ENCODE measurements at regions not wholly inside any gene's neighbourhood (a gene's known extent, or its start where the extent isn't known, plus 50 kb on each side); places are given as distances from the start of the nearest gene placed in this dataset.

DNA sequence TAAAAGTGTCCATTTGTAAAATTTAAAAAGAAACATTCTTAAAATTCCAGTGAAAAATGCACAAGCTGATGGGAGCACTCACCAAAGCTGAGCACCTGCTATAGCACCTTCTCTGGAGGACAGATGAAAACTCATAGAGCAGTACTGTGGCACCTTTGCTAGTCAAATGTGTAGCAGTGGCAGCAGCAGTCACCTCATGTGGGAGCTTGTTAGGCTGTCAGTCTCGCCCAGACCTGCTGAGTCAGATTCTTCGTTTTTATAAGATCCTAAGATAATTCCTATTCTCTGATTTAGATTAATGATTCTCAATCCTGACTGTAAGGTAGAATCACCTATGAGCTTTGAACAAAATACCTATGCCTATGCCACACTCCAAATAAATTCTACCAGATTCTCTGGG is 325.8 kb downstream of the RPL10L start:
- no peak overlapping the region for H3K4me3 ChIP-seq (ENCODE audit: low read depth, low read length)
- DNase-seq (ENCODE audit: low read depth) = no peak
- in situ Hi-C loops (cut with HindIII; ENCODE audit: low sequenced_read_pairs) = no loop called here
- TF ChIP-seq, protein P1, sequence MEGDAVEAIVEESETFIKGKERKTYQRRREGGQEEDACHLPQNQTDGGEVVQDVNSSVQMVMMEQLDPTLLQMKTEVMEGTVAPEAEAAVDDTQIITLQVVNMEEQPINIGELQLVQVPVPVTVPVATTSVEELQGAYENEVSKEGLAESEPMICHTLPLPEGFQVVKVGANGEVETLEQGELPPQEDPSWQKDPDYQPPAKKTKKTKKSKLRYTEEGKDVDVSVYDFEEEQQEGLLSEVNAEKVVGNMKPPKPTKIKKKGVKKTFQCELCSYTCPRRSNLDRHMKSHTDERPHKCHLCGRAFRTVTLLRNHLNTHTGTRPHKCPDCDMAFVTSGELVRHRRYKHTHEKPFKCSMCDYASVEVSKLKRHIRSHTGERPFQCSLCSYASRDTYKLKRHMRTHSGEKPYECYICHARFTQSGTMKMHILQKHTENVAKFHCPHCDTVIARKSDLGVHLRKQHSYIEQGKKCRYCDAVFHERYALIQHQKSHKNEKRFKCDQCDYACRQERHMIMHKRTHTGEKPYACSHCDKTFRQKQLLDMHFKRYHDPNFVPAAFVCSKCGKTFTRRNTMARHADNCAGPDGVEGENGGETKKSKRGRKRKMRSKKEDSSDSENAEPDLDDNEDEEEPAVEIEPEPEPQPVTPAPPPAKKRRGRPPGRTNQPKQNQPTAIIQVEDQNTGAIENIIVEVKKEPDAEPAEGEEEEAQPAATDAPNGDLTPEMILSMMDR (IDR thresholded peaks at IDR 0.05; ENCODE audit: low read depth, low read length, missing control alignments) = no peak

DNA sequence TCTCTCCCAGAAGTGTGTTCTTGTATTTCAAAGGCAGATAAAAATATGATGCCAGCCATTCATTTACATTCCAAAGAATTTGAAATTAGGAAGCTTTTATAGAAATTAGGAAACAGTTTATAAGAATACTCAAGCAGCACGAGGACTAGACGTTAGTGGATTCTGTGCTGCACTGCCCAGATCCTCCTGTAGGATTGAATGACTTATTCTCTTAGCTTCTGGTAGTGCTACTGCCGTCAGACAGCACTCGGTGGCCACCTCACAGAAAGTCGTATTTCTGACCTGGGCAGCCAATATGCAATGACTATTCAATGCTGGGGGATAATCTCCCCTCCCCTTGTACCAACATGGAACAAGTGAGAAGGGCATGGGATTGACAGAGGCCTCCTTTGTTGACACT is 326.4 kb downstream of the RPL10L start:
- DNase-seq (ENCODE audit: low read depth) = no peak
- H3K4me3 ChIP-seq (ENCODE audit: low read depth, low read length) = no peak overlapping the region
- TF ChIP-seq, protein P1 (IDR thresholded peaks at IDR 0.05; ENCODE audit: low read depth, low read length, missing control alignments) = no peak
- in situ Hi-C loops (cut with HindIII; ENCODE audit: low sequenced_read_pairs) = no loop called here

DNA sequence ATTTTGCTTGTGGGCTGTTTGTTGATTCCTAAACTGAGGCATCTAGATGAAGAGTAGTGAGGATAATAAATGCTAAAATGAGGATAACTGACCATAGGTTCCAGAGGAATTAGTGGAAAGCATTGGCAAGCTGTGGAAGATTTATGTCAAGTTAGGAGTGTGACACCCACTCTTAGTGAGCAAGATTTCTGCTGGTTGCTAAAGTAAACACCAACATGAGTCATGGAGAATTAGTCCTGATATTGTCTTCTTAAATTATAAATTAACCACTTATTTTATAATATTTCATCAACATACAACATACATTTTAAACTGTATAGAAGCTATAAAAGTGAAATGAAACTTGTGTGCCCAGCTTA is 328.2 kb downstream of the RPL10L start:
- in situ Hi-C loops (cut with HindIII; ENCODE audit: low sequenced_read_pairs) = no loop called here
- TF ChIP-seq, protein P1 (IDR thresholded peaks at IDR 0.05; ENCODE audit: low read depth, low read length, missing control alignments) = no peak
- H3K4me3 ChIP-seq (ENCODE audit: low read depth, low read length) = no peak overlapping the region
- no peak for DNase-seq (ENCODE audit: low read depth)

DNA sequence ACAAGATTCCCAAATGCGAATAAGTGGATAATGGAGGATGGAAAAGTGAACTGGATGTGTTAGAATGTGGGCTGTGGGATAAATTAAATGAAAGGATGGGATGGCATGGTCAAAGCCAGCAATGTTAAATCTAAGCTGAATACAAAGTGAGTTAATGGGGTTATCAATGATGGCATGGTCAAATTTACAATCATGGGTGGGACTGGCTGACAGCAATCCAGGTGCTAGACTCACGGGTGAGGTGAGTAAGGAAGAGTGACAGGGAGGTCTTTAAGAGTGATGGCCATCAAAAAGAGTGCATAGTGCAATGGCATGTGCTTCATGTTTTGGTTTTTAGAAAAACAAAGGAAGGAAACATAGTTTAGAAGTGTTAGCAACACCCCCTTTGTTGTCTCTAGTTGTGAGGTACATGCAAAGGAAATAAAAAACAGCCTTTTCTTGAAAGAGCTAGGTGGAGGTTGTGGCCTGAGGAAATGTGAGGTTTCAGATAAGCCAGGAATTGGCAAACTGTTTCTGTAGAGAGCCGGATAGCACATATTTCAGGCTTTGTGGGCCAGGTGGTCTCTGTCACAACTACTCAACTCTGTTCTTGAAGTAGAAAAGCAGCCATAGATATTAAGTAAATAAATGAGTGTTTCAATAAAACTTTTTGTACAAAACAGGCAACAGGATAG is 328.7 kb downstream of the RPL10L start:
- in situ Hi-C loops (cut with HindIII; ENCODE audit: low sequenced_read_pairs) = no loop called here
- TF ChIP-seq, protein P1 (IDR thresholded peaks at IDR 0.05; ENCODE audit: low read depth, low read length, missing control alignments) = no peak
- no peak overlapping the region for H3K4me3 ChIP-seq (ENCODE audit: low read depth, low read length)
- DNase-seq (ENCODE audit: low read depth) = no peak

DNA sequence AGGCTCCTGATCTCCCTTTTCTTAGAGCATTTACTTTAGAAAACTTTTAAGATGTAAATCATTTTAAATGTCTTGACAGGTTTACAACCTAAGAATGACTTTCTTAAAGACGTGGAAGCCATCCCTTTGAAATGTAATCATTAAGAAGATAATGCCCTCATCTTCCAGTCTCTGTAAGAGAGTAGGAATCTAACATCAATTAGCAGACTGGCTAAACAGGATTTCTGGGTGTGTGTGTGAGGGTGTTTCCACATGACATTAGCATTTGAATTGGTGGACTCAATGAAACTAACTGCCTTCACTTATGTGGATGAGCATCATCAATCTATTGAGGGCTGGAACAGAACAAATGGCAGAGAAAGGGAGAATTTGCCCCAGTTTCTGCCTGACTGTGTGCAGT is 329.5 kb downstream of the RPL10L start:
- in situ Hi-C loops (cut with HindIII; ENCODE audit: low sequenced_read_pairs) = no loop called here

DNA sequence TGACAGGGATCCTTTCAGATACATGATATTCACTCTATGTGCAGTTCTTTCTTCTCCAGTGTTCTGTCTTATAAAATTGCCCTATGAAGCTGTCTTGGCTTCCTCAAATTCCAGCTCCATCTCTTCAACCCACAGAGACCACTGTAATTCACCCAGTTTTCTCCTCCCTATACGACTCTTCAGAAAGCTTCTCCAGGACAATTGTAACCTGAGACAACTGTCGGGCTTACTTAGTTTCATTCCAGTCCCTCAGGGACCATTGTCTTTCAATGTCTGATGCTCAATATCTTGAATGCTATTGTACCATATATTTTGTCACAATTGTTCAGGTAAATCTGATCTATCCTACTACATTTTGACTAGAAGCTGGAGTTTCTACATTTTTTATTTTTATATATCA is 345.3 kb downstream of the RPL10L start:
- in situ Hi-C loops (cut with HindIII; ENCODE audit: low sequenced_read_pairs) = no loop called here
- TF ChIP-seq, protein P1 (IDR thresholded peaks at IDR 0.05; ENCODE audit: low read depth, low read length, missing control alignments) = no peak
- no peak overlapping the region for H3K4me3 ChIP-seq (ENCODE audit: low read depth, low read length)
- no peak for DNase-seq (ENCODE audit: low read depth)

More for the DNA sequence above, 329.5 kb downstream of the RPL10L start:
- H3K4me3 ChIP-seq (ENCODE audit: low read depth, low read length) = no peak overlapping the region
- no peak for DNase-seq (ENCODE audit: low read depth)
- TF ChIP-seq, protein P1 (IDR thresholded peaks at IDR 0.05; ENCODE audit: low read depth, low read length, missing control alignments) = no peak

Measured in astrocyte of the cerebellum (primary cell).